ENCODE measurements at regions not wholly inside any gene's neighbourhood (a gene's known extent, or its start where the extent isn't known, plus 50 kb on each side); places are given as distances from the start of the nearest gene placed in this dataset.
A peak's percentile ranks its signal among the peaks of the same experiment; 100 is the strongest.

- no peak overlapping the region for H3K4me3 ChIP-seq
- H3K27ac ChIP-seq, result no peak overlapping the region
- no peaks in the 10 kb centered on the region for H3K36me3 ChIP-seq
- H3K9me3 ChIP-seq, result peaks cover 0 to 3% (median 0%) of the 10 kb centered on the region in 12 donors
- intact Hi-C loops (cut with DNase I), result loop anchor here in 1 of 10 donors (5.0 kb wide), 1 partner anchor 245 kb away; no protein-coding TSS in a partner anchor
- TF ChIP-seq CTCF (IDR thresholded peaks at IDR 0.05) (no peak), POLR2A (IDR thresholded peaks at IDR 0.05) (no peak)
- ATAC-seq (no peak), DNase-seq (no peak)
- no peaks in the 10 kb centered on the region for H3K27me3 ChIP-seq
- WGBS, 4 donors, result 86 to 89% (median 88%) methylated on average over 6 of the region's 6 CpGs
- peaks cover 0 to 4% (median 0%) of the 10 kb centered on the region in 12 donors for H3K4me1 ChIP-seq
Measured at GRCh38 chr2:156647377-156648010, 211.3 kb downstream of the GPD2 start.

- no peak overlapping the region for H3K27ac ChIP-seq
- H3K36me3 ChIP-seq, result no peaks in the 10 kb centered on the region
- no peaks in the 10 kb centered on the region for H3K27me3 ChIP-seq
- DNase-seq (no peak), ATAC-seq (no peak)
- H3K4me1 ChIP-seq, result peaks cover 0 to 4% (median 0%) of the 10 kb centered on the region in 12 donors
- intact Hi-C loops (cut with DNase I), result loop anchor here in 1 of 10 donors (5.0 kb wide), 1 partner anchor 244 kb away; no protein-coding TSS in a partner anchor
- TF ChIP-seq POLR2A (IDR thresholded peaks at IDR 0.05) (no peak), CTCF (IDR thresholded peaks at IDR 0.05) (no peak)
- peaks cover 0 to 3% (median 0%) of the 10 kb centered on the region in 12 donors for H3K9me3 ChIP-seq
- H3K4me3 ChIP-seq, result no peak overlapping the region
Measured at GRCh38 chr2:156648522-156648921, 212.3 kb downstream of the GPD2 start.

- Histone ChIP-seq H3K27me3 (no peaks in the 10 kb centered on the region), H3K36me3 (no peaks in the 10 kb centered on the region), H3K27ac (peak overlapping the region in 3 of 12 donors; percentile 13 to 43 (median 25)), H3K4me3 (no peak overlapping the region), H3K4me1 (peaks cover 0 to 4% (median 0%) of the 10 kb centered on the region in 12 donors), H3K9me3 (peaks cover 0 to 3% (median 0%) of the 10 kb centered on the region in 12 donors)
- TF ChIP-seq POLR2A (IDR thresholded peaks at IDR 0.05) (no peak), CTCF (IDR thresholded peaks at IDR 0.05) (peak in 4 of 12 donors; percentile 13 to 24 (median 18))
- DNase-seq (peak in 4 of 5 donors; percentile 74 to 88 (median 80)), ATAC-seq (peak; percentile 99 to 100 (median 99))
- intact Hi-C loops (cut with DNase I), result loop anchor here in 1 of 10 donors (5.0 kb wide), 1 partner anchor 243 kb away; no protein-coding TSS in a partner anchor
- 29 to 42% (median 34%) methylated on average over 1 of the region's 1 CpG for WGBS, 4 donors
Measured at GRCh38 chr2:156649596-156649995, 213.4 kb downstream of the GPD2 start.

- H3K9me3 ChIP-seq, result no peaks in the 10 kb centered on the region
- H3K27me3 ChIP-seq, result no peaks in the 10 kb centered on the region
- H3K4me1 ChIP-seq, result peaks cover 0 to 4% (median 0%) of the 10 kb centered on the region in 12 donors
- DNase-seq (no peak), ATAC-seq (no peak)
- H3K27ac ChIP-seq, result no peak overlapping the region
- no peak overlapping the region for H3K4me3 ChIP-seq
- intact Hi-C loops (cut with DNase I), result no loop called here
- TF ChIP-seq CTCF (IDR thresholded peaks at IDR 0.05) (no peak), POLR2A (IDR thresholded peaks at IDR 0.05) (no peak)
- no peaks in the 10 kb centered on the region for H3K36me3 ChIP-seq
Measured at GRCh38 chr2:156652691-156653090, 216.5 kb downstream of the GPD2 start.

Measured in heart left ventricle (tissue), 16 donors.